IMR-90 (cell line): ENCODE measurements at regions not wholly inside any gene's neighbourhood (a gene's known extent, or its start where the extent isn't known, plus 50 kb on each side); places are given as distances from the start of the nearest gene placed in this dataset.

Experiments
- ATAC-seq: fragments of 200-7000 bp; cut with Tn5 transposase; 2 replicates; pipeline ENCODE4 v1.9.1; 2020; ENCODE audit warnings: low read depth, mild to moderate bottlenecking, moderate library complexity
- BruUV-seq: library from RNA; stranded (reverse); fragments of 400-500 nt; replicated peaks from 2 replicates; lab custom pipeline; 2021; lab: Mats Ljungman, UMichigan
- CTCF ChIA-PET: fragments of 300-600 bp; formaldehyde crosslinking; extraction: SDS; loops from one replicate; lab custom pipeline; 2021; ENCODE audit warnings: antibody characterized with exemption; lab: Yijun Ruan, JAX
- POLR2A ChIA-PET: fragments of 300-600 bp; sonication (Branson Sonifier 250); formaldehyde crosslinking; loops from one replicate; lab custom pipeline; 2022; ENCODE audit warnings: antibody characterized with exemption; ENCODE audit not compliant: unreplicated experiment; lab: Charles Lee
- DNase-seq: peaks from one replicate; pipeline ENCODE4 v3.0.0; 2013
- H2AFZ ChIP-seq: replicated peaks from 2 replicates; pipeline ENCODE3; 2013; ENCODE audit warnings: low read length, mild to moderate bottlenecking; ENCODE audit not compliant: poor library complexity
- H2AK5ac ChIP-seq: 2 replicates; pipeline ENCODE4 v1.6.1; 2013; ENCODE audit warnings: low read depth, low read length, inconsistent platforms
- H2AK9ac ChIP-seq: replicated peaks from 2 replicates; pipeline ENCODE3; 2013; ENCODE audit warnings: mild to moderate bottlenecking, low read depth, low read length, moderate library complexity; ENCODE audit not compliant: poor library complexity
- H2BK120ac ChIP-seq: 2 replicates; pipeline ENCODE4 v1.6.1; 2013; ENCODE audit warnings: low read depth, low read length, inconsistent platforms
- H2BK15ac ChIP-seq: 3 replicates; pipeline ENCODE4 v1.6.1; 2013; ENCODE audit warnings: low read depth, low read length, inconsistent platforms
- H2BK20ac ChIP-seq: 2 replicates; pipeline ENCODE4 v1.6.1; 2013; ENCODE audit warnings: low read depth, mild to moderate bottlenecking, inconsistent platforms, low read length, moderate library complexity
- H2BK5ac ChIP-seq: 2 replicates; pipeline ENCODE4 v1.6.1; 2013; ENCODE audit warnings: mild to moderate bottlenecking, low read depth, low read length, inconsistent platforms; ENCODE audit not compliant: poor library complexity, severe bottlenecking
- H3K14ac ChIP-seq: replicated peaks from 2 replicates; pipeline ENCODE4 v1.6.1; 2013; ENCODE audit warnings: low read depth, low read length, inconsistent platforms
- H3K18ac ChIP-seq: 2 replicates; pipeline ENCODE4 v1.6.1; 2013; ENCODE audit warnings: low read depth, low read length, control low read depth
- H3K23ac ChIP-seq: 2 replicates; pipeline ENCODE4 v1.6.1; 2013; ENCODE audit warnings: low read depth, low read length, inconsistent platforms
- H3K27ac ChIP-seq: 2 replicates; pipeline ENCODE4 v1.5.1; 2013; ENCODE audit warnings: mild to moderate bottlenecking, control low read depth, low read length; ENCODE audit not compliant: insufficient read depth
- H3K27me3 ChIP-seq: 2 replicates; pipeline ENCODE4 v1.6.1; 2013; ENCODE audit warnings: low read length; ENCODE audit not compliant: control insufficient read depth, insufficient read depth
- H3K36me3 ChIP-seq: 2 replicates; pipeline ENCODE4 v1.6.1; 2013; ENCODE audit warnings: low read length, mixed read lengths; ENCODE audit not compliant: control insufficient read depth, insufficient read depth
- H3K4ac ChIP-seq: 2 replicates; pipeline ENCODE4 v1.6.1; 2013; ENCODE audit warnings: low read depth, low read length, inconsistent platforms
- H3K4me1 ChIP-seq: 2 replicates; pipeline ENCODE4 v1.6.1; 2013; ENCODE audit warnings: low read length, mixed read lengths; ENCODE audit not compliant: control insufficient read depth, insufficient read depth
- H3K4me2 ChIP-seq: 2 replicates; pipeline ENCODE4 v1.6.1; 2013; ENCODE audit warnings: low read depth, mild to moderate bottlenecking, control low read depth, low read length, moderate library complexity
- H3K4me3 ChIP-seq: 2 replicates; pipeline ENCODE4 v1.5.1; 2013; ENCODE audit warnings: low read depth, mild to moderate bottlenecking, control low read depth, low read length, moderate library complexity; ENCODE audit not compliant: insufficient read depth
- H3K56ac ChIP-seq: 2 replicates; pipeline ENCODE4 v1.6.1; 2013; ENCODE audit warnings: low read length, inconsistent platforms; ENCODE audit not compliant: insufficient read depth; ENCODE audit errors: extremely low read depth
- H3K79me1 ChIP-seq, 2 experiments: 2 replicates each; pipeline ENCODE4 v1.6.1; 2013; ENCODE audit warnings: low read length in 2 of 2, inconsistent platforms in 1 of 2, low read depth in 1 of 2
- H3K9ac ChIP-seq: 2 replicates; pipeline ENCODE4 v1.6.1; 2013; ENCODE audit warnings: low read depth, low read length, control low read depth
- H3K9me1 ChIP-seq: 2 replicates; pipeline ENCODE4 v1.6.1; 2013; ENCODE audit warnings: low read length, inconsistent platforms; ENCODE audit not compliant: insufficient read depth
- H3K9me3 ChIP-seq: 2 replicates; pipeline ENCODE4 v1.6.1; 2013; ENCODE audit warnings: low read length; ENCODE audit not compliant: control insufficient read depth, insufficient read depth
- H4K20me1 ChIP-seq: 2 replicates; pipeline ENCODE4 v1.6.1; 2013; ENCODE audit warnings: low read length, inconsistent platforms; ENCODE audit not compliant: insufficient read depth
- H4K5ac ChIP-seq: 2 replicates; pipeline ENCODE4 v1.6.1; 2013; ENCODE audit warnings: mild to moderate bottlenecking, low read depth, low read length, control low read depth
- H4K8ac ChIP-seq, 2 experiments: 2 replicates each; pipeline ENCODE4 v1.6.1; 2013; ENCODE audit warnings: low read depth in 2 of 2, low read length in 2 of 2, control low read depth in 1 of 2, inconsistent platforms in 1 of 2
- H4K91ac ChIP-seq: 2 replicates; pipeline ENCODE4 v1.6.1; 2013; ENCODE audit warnings: low read depth, low read length, inconsistent platforms; ENCODE audit not compliant: insufficient read depth
- BHLHE40 ChIP-seq: fragments of 150-350 bp; IDR thresholded peaks from 2 replicates; pipeline ENCODE4 v1.6.1; 2016; ENCODE audit warnings: mild to moderate bottlenecking, low read depth, low read length
- CHD1 ChIP-seq: IDR thresholded peaks from 2 replicates; pipeline ENCODE4 v1.6.1; 2012; ENCODE audit warnings: low read depth, low read length, improper control_type of control experiment
- ELK1 ChIP-seq: fragments of 150-350 bp; IDR thresholded peaks from 2 replicates; pipeline ENCODE4 v1.6.1; 2016; ENCODE audit warnings: low read depth, mild to moderate bottlenecking, low read length, moderate library complexity, borderline replicate concordance
- FOS ChIP-seq: fragments of 150-350 bp; IDR thresholded peaks from 2 replicates; pipeline ENCODE4 v1.6.1; 2016; ENCODE audit warnings: low read depth, low read length
- MAFK ChIP-seq: IDR thresholded peaks from 2 replicates; pipeline ENCODE4 v1.6.1; 2012; ENCODE audit warnings: low read depth, low read length, improper control_type of control experiment
- MAZ ChIP-seq: IDR thresholded peaks from 2 replicates; pipeline ENCODE4 v1.6.1; 2012; ENCODE audit warnings: low read depth, mild to moderate bottlenecking, low read length, improper control_type of control experiment, moderate library complexity, borderline replicate concordance
- MXI1 ChIP-seq: IDR thresholded peaks from 2 replicates; pipeline ENCODE4 v1.6.1; 2012; ENCODE audit warnings: low read depth, mild to moderate bottlenecking, low read length, moderate library complexity, borderline replicate concordance
- NFE2L2 ChIP-seq: fragments of 150-350 bp; IDR thresholded peaks from 2 replicates; pipeline ENCODE4 v1.6.1; 2016; ENCODE audit warnings: low read depth, mild to moderate bottlenecking, low read length
- POLR2A ChIP-seq: IDR thresholded peaks from 2 replicates; pipeline ENCODE4 v1.6.1; 2012; ENCODE audit warnings: mild to moderate bottlenecking, low read depth, low read length
- RAD21 ChIP-seq: IDR thresholded peaks from 2 replicates; pipeline ENCODE4 v1.6.1; 2012; ENCODE audit warnings: low read length, improper control_type of control experiment
- RCOR1 ChIP-seq: IDR thresholded peaks from 2 replicates; pipeline ENCODE4 v1.6.1; 2012; ENCODE audit warnings: mild to moderate bottlenecking, low read length, improper control_type of control experiment; ENCODE audit not compliant: insufficient replicate concordance
- RFX5 ChIP-seq: IDR thresholded peaks from 2 replicates; pipeline ENCODE4 v1.8.0; 2012; ENCODE audit warnings: low read depth, mild to moderate bottlenecking, low read length, moderate library complexity
- SMC3 ChIP-seq: fragments of 150-350 bp; IDR thresholded peaks from 2 replicates; pipeline ENCODE4 v1.6.1; 2016; ENCODE audit warnings: low read depth, mild to moderate bottlenecking, antibody characterized with exemption, low read length, moderate library complexity
- WGBS, 2 experiments: methylation state at CpG; one replicate each; pipeline versions ENCODE4 v1.1.5 to v1.1.7; 2013; ENCODE audit warnings: missing lambda C conversion rate in 2 of 2; ENCODE audit not compliant: insufficient read length in 1 of 2; ENCODE audit errors: extremely low coverage in 2 of 2; 5-methylcytosine and 5-hydroxymethylcytosine counted together
- dilution Hi-C: fragments of 300-500 bp; cut with HindIII; formaldehyde crosslinking; loops from one replicate; pipeline ENCODE4 v1.14.3; 2018; ENCODE audit warnings: low sequenced_read_pairs; ENCODE audit not compliant: unreplicated experiment
- in situ Hi-C: fragments of 300-500 bp; cut with MboI; formaldehyde crosslinking; loops from 3 replicates; pipeline ENCODE4 v1.14.3; 2019; ENCODE audit warnings: low sequenced_read_pairs, inconsistent platforms, mixed read lengths
- intact Hi-C: fragments of 100-400 bp; cut with micrococcal nuclease; formaldehyde crosslinking; loops from 2 replicates; pipeline ENCODE4 v1.10.0; 2022
- TF ChIP-seq, protein P1 (sequence below): conservative IDR thresholded peaks from 2 replicates; pipeline ENCODE4 v1.5.1; 2012; ENCODE audit warnings: mild to moderate bottlenecking, low read depth, low read length, improper control_type of control experiment
- TF ChIP-seq, protein P2 (sequence below): fragments of 150-350 bp; IDR thresholded peaks from 2 replicates; pipeline ENCODE4 v1.6.1; 2017; ENCODE audit warnings: mild to moderate bottlenecking, antibody characterized with exemption, low read length, low read depth

DNA sequence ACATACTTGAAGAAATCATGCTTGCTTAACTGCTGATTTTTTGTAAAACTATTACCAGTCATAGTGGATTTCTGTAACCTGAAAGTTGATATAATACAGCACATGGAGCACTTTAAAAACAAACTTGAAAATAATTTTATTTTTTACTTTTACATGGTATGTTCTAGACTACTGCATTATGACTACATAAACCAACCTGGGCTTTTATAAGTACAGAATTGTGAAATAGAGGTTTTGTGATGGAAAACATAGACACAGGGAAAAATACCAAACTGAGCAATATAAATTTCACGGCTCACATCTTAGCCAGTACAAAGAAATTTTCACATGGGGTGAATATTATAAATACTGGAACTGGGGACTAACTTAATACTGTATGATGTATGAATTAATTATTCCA is 59.3 kb upstream of the CTIF start:
- Histone ChIP-seq H3K4ac (no peak overlapping the region), H3K9me1 (no peaks in the 10 kb centered on the region), H3K27me3 (peaks cover under 1% of the 10 kb centered on the region; the same call in 1 of the 2 replicates), H3K27ac (no peak overlapping the region), H4K91ac (no peak overlapping the region), H4K20me1 (no peaks in the 10 kb centered on the region), H2BK15ac (no peak overlapping the region), H3K14ac (no peak overlapping the region), H4K8ac (no peak overlapping the region), H2AK9ac (no peak overlapping the region), H3K4me2 (no peak overlapping the region), H3K9me3 (peaks cover 4% of the 10 kb centered on the region; the same call in 1 of the 2 replicates), H3K79me1 (peaks cover 0 to 3% of the 10 kb centered on the region in 2 experiments; a peak in 2 of 4 replicates), H3K4me3 (no peak overlapping the region), H2AK5ac (no peak overlapping the region), H2BK120ac (no peak overlapping the region), H2BK20ac (no peak overlapping the region), H2AFZ (no peak overlapping the region), H3K18ac (no peak overlapping the region), H3K9ac (no peak overlapping the region), H3K4me1 (no peaks in the 10 kb centered on the region), H4K5ac (no peak overlapping the region), H3K23ac (no peak overlapping the region), H3K36me3 (no peaks in the 10 kb centered on the region), H3K56ac (no peak overlapping the region), H2BK5ac (no peak overlapping the region)
- CTCF ChIA-PET, result no interaction called here
- dilution Hi-C loops, result no loop called here
- TF ChIP-seq BHLHE40, result no peak
- TF ChIP-seq RAD21, result no peak
- TF ChIP-seq, protein P1, sequence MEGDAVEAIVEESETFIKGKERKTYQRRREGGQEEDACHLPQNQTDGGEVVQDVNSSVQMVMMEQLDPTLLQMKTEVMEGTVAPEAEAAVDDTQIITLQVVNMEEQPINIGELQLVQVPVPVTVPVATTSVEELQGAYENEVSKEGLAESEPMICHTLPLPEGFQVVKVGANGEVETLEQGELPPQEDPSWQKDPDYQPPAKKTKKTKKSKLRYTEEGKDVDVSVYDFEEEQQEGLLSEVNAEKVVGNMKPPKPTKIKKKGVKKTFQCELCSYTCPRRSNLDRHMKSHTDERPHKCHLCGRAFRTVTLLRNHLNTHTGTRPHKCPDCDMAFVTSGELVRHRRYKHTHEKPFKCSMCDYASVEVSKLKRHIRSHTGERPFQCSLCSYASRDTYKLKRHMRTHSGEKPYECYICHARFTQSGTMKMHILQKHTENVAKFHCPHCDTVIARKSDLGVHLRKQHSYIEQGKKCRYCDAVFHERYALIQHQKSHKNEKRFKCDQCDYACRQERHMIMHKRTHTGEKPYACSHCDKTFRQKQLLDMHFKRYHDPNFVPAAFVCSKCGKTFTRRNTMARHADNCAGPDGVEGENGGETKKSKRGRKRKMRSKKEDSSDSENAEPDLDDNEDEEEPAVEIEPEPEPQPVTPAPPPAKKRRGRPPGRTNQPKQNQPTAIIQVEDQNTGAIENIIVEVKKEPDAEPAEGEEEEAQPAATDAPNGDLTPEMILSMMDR, result no peak
- TF ChIP-seq RCOR1, result no peak
- no peak for TF ChIP-seq CHD1
- no peak for TF ChIP-seq FOS
- no peak for TF ChIP-seq RFX5
- no peak for TF ChIP-seq NFE2L2
- no peak for TF ChIP-seq MAFK
- TF ChIP-seq MXI1, result no peak
- TF ChIP-seq MAZ, result no peak
- TF ChIP-seq, protein P2, sequence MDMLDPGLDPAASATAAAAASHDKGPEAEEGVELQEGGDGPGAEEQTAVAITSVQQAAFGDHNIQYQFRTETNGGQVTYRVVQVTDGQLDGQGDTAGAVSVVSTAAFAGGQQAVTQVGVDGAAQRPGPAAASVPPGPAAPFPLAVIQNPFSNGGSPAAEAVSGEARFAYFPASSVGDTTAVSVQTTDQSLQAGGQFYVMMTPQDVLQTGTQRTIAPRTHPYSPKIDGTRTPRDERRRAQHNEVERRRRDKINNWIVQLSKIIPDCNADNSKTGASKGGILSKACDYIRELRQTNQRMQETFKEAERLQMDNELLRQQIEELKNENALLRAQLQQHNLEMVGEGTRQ, result no peak
- TF ChIP-seq SMC3, result no peak
- no peak for TF ChIP-seq POLR2A
- TF ChIP-seq ELK1, result no peak
- in situ Hi-C loops, result loop anchor here (5.0 to 25.0 kb wide), 2 partner anchors 183 to 758 kb away; no protein-coding TSS in a partner anchor
- no TSS peak for BruUV-seq
- no peak for DNase-seq
- no peak; the same call in 1 of the 2 replicates for ATAC-seq
- no CpG with 5 or more reads among the region's 1 CpG for WGBS, 2 experiments
- intact Hi-C loops, result loop anchor here (1.0 to 5.0 kb wide), 2 partner anchors 60 to 763 kb away; partner anchors contain the start of gene CTIF
- POLR2A ChIA-PET, result no interaction called here
